ENCODE measurements at regions not wholly inside any gene's neighbourhood (a gene's known extent, or its start where the extent isn't known, plus 50 kb on each side); places are given as distances from the start of the nearest gene placed in this dataset.

GRCh38 chr15:97425596-97425995 lies 534.9 kb upstream of the ARRDC4 start:
- Histone ChIP-seq H3K4me2 (ENCODE audit: control insufficient read depth, extremely low read depth, insufficient read depth, low read depth, low read length) (no peak overlapping the region), H2AFZ (ENCODE audit: control insufficient read depth, low read length) (no peak overlapping the region), H3K9me3 (ENCODE audit: control insufficient read depth, low read depth, low read length) (no peaks in the 10 kb centered on the region), H3K36me3 (ENCODE audit: control insufficient read depth in 2 of 2, extremely low read depth in 1 of 2, insufficient read depth in 2 of 2, low read length in 2 of 2) (no peaks in the 10 kb centered on the region), H3K9ac (ENCODE audit: control insufficient read depth, extremely low read depth, insufficient read depth, low read length) (no peak overlapping the region), H4K20me1 (ENCODE audit: control insufficient read depth, extremely low read depth, insufficient read depth, low read length) (no peaks in the 10 kb centered on the region), H3K4me1 (ENCODE audit: control insufficient read depth, extremely low read depth, insufficient read depth, low read length) (no peaks in the 10 kb centered on the region), H3K4me3 (ENCODE audit: control insufficient read depth in 2 of 3, extremely low read depth in 1 of 3, insufficient read depth in 2 of 3, low read depth in 1 of 3, low read length in 3 of 3) (no peak overlapping the region), H3K27me3 (ENCODE audit: control insufficient read depth, extremely low read depth, insufficient read depth, low read length) (no peaks in the 10 kb centered on the region), H3K9me1 (ENCODE audit: control insufficient read depth, extremely low read depth, insufficient read depth, low read length) (no peaks in the 10 kb centered on the region), H3K27ac (ENCODE audit: control insufficient read depth, insufficient read depth, low read length) (no peak overlapping the region), H3K79me2 (ENCODE audit: control insufficient read depth, insufficient read depth, low read length) (no peaks in the 10 kb centered on the region)
- dilution Hi-C loops (cut with MboI; ENCODE audit: extremely low pct_ligation_motif_present, low sequenced_read_pairs) = no loop called here
- no peak for FAIRE-seq
- no peak for DNase-seq (ENCODE audit: low read depth, low spot score)
- no peak for TF ChIP-seq CTCF (optimal IDR thresholded peaks at IDR 0.05 in 1 of 3, IDR thresholded peaks at IDR 0.05 in 1 of 3, conservative IDR thresholded peaks at IDR 0.05 in 1 of 3; ENCODE audit: extremely low read depth in 1 of 3, insufficient read depth in 2 of 3, low read length in 3 of 3)
- TF ChIP-seq EZH2 (IDR thresholded peaks at IDR 0.05; ENCODE audit: low read length) = no peak

- Histone ChIP-seq H2AFZ (ENCODE audit: control insufficient read depth, low read length) (no peak overlapping the region), H3K4me1 (ENCODE audit: control insufficient read depth, extremely low read depth, insufficient read depth, low read length) (no peaks in the 10 kb centered on the region), H3K36me3 (ENCODE audit: control insufficient read depth in 2 of 2, extremely low read depth in 1 of 2, insufficient read depth in 2 of 2, low read length in 2 of 2) (no peaks in the 10 kb centered on the region), H4K20me1 (ENCODE audit: control insufficient read depth, extremely low read depth, insufficient read depth, low read length) (no peaks in the 10 kb centered on the region), H3K9me3 (ENCODE audit: control insufficient read depth, low read depth, low read length) (no peaks in the 10 kb centered on the region), H3K9me1 (ENCODE audit: control insufficient read depth, extremely low read depth, insufficient read depth, low read length) (no peaks in the 10 kb centered on the region), H3K27ac (ENCODE audit: control insufficient read depth, insufficient read depth, low read length) (no peak overlapping the region), H3K4me3 (ENCODE audit: control insufficient read depth in 2 of 3, extremely low read depth in 1 of 3, insufficient read depth in 2 of 3, low read depth in 1 of 3, low read length in 3 of 3) (no peak overlapping the region), H3K9ac (ENCODE audit: control insufficient read depth, extremely low read depth, insufficient read depth, low read length) (no peak overlapping the region), H3K4me2 (ENCODE audit: control insufficient read depth, extremely low read depth, insufficient read depth, low read depth, low read length) (no peak overlapping the region), H3K79me2 (ENCODE audit: control insufficient read depth, insufficient read depth, low read length) (no peaks in the 10 kb centered on the region), H3K27me3 (ENCODE audit: control insufficient read depth, extremely low read depth, insufficient read depth, low read length) (no peaks in the 10 kb centered on the region)
- dilution Hi-C loops (cut with MboI; ENCODE audit: extremely low pct_ligation_motif_present, low sequenced_read_pairs) = no loop called here
- DNase-seq (ENCODE audit: low read depth, low spot score) (no peak), FAIRE-seq (no peak)
- TF ChIP-seq EZH2 (IDR thresholded peaks at IDR 0.05; ENCODE audit: low read length) (no peak), CTCF (optimal IDR thresholded peaks at IDR 0.05 in 1 of 3, IDR thresholded peaks at IDR 0.05 in 1 of 3, conservative IDR thresholded peaks at IDR 0.05 in 1 of 3; ENCODE audit: extremely low read depth in 1 of 3, insufficient read depth in 2 of 3, low read length in 3 of 3) (no peak)
Observed at GRCh38 chr15:97443101-97443500, 517.4 kb upstream of the ARRDC4 start.
